Hepatocyte (in vitro differentiated cells): ENCODE measurements at regions not wholly inside any gene's neighbourhood (a gene's known extent, or its start where the extent isn't known, plus 50 kb on each side); places are given as distances from the start of the nearest gene placed in this dataset.

ENCODE experiments used
- EZH2 ChIP-seq: fragments of 200-600 bp; sonication (generic); IDR thresholded peaks from 2 replicates; pipeline ENCODE4 v1.6.1; 2016; ENCODE audit warnings: antibody characterized with exemption, mild to moderate bottlenecking, borderline replicate concordance
- EZH2phosphoT487 ChIP-seq: fragments of 200-600 bp; sonication (generic); IDR thresholded peaks from one replicate; pipeline ENCODE4 v1.6.1; 2018; ENCODE audit warnings: antibody characterized with exemption, mild to moderate bottlenecking, low read depth, moderate library complexity; ENCODE audit not compliant: unreplicated experiment, severe bottlenecking
- TF ChIP-seq, protein P1 (sequence below): fragments of 200-600 bp; sonication (generic); IDR thresholded peaks from 2 replicates; pipeline ENCODE4 v1.5.1; 2016; ENCODE audit warnings: antibody characterized with exemption, mild to moderate bottlenecking; ENCODE audit not compliant: poor library complexity

DNA sequence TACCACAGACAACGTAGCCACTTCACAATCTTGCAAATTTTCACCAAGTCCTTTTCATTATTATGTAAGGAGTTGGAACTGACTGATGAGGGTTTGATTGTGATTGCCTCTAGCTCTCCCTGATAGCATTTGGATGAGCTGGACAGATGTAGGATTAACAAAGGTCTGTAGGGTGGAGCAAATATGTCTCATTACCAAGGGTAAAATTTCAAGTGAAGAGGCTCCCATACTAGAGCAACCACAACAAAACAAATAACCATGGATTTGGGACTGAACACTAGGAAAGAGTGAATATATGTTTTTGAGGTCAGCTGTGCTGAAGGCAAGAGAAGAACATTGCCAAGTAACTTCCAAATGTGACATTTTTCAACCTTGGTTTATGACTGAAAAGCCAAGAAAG lies 281.7 kb downstream of the NEBL start:
- TF ChIP-seq, protein P1, sequence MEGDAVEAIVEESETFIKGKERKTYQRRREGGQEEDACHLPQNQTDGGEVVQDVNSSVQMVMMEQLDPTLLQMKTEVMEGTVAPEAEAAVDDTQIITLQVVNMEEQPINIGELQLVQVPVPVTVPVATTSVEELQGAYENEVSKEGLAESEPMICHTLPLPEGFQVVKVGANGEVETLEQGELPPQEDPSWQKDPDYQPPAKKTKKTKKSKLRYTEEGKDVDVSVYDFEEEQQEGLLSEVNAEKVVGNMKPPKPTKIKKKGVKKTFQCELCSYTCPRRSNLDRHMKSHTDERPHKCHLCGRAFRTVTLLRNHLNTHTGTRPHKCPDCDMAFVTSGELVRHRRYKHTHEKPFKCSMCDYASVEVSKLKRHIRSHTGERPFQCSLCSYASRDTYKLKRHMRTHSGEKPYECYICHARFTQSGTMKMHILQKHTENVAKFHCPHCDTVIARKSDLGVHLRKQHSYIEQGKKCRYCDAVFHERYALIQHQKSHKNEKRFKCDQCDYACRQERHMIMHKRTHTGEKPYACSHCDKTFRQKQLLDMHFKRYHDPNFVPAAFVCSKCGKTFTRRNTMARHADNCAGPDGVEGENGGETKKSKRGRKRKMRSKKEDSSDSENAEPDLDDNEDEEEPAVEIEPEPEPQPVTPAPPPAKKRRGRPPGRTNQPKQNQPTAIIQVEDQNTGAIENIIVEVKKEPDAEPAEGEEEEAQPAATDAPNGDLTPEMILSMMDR = no peak
- no peak for TF ChIP-seq EZH2
- TF ChIP-seq EZH2phosphoT487 = no peak
